HL-60 (cell line): ENCODE measurements at regions not wholly inside any gene's neighbourhood (a gene's known extent, or its start where the extent isn't known, plus 50 kb on each side); places are given as distances from the start of the nearest gene placed in this dataset.

Source experiments
- DNase-seq, 2 experiments: peaks; one replicate each; pipeline ENCODE4 v3.0.0-alpha.2; 2010 to 2020; ENCODE audit warnings: low read depth in 1 of 2, low spot score in 1 of 2
- H3K27ac ChIP-seq: fragments of 250-450 bp; sonication (Bioruptor Pico); replicated peaks from 2 replicates; pipeline ENCODE4 v1.5.1; 2020; ENCODE audit warnings: mild to moderate bottlenecking, moderate library complexity
- H3K27me3 ChIP-seq: fragments of 250-450 bp; sonication (Bioruptor Pico); 2 replicates; pipeline ENCODE4 v1.5.1; 2021; ENCODE audit warnings: mild to moderate bottlenecking, moderate library complexity; ENCODE audit not compliant: insufficient read depth, poor library complexity, severe bottlenecking
- H3K4me3 ChIP-seq: replicated peaks from 2 replicates; pipeline ENCODE4 v1.5.1; 2011; ENCODE audit warnings: mild to moderate bottlenecking, control low read depth, low read length; ENCODE audit not compliant: insufficient read depth
- CTCF ChIP-seq: IDR thresholded peaks from one replicate; pipeline ENCODE4 v1.5.1; 2011; ENCODE audit warnings: low read length, control low read depth, inconsistent platforms; ENCODE audit not compliant: insufficient read depth
- GABPA ChIP-seq: IDR thresholded peaks from 2 replicates; pipeline ENCODE4 v1.6.1; 2012; ENCODE audit warnings: low read depth
- POLR2AphosphoS5 ChIP-seq: IDR thresholded peaks from 2 replicates; pipeline ENCODE4 v1.6.1; 2012; ENCODE audit warnings: low read depth
- REST ChIP-seq: IDR thresholded peaks from 2 replicates; pipeline ENCODE4 v1.6.1; 2012; ENCODE audit warnings: low read depth; ENCODE audit not compliant: insufficient replicate concordance
- SPI1 ChIP-seq: IDR thresholded peaks from 2 replicates; pipeline ENCODE4 v1.6.1; 2012; ENCODE audit warnings: low read depth, mild to moderate bottlenecking, borderline replicate concordance

GRCh38 chr12:93225094-93225493 lies 152.6 kb upstream of the NUDT4 start:
- Histone ChIP-seq H3K27me3 (no peaks in the 10 kb centered on the region), H3K4me3 (no peak overlapping the region), H3K27ac (no peak overlapping the region)
- DNase-seq = no peak
- no peak for TF ChIP-seq SPI1
- no peak for TF ChIP-seq CTCF
- TF ChIP-seq REST = no peak
- TF ChIP-seq POLR2AphosphoS5 = no peak
- no peak for TF ChIP-seq GABPA

- Histone ChIP-seq H3K27ac (no peak overlapping the region), H3K27me3 (no peaks in the 10 kb centered on the region), H3K4me3 (no peak overlapping the region)
- DNase-seq = no peak
- TF ChIP-seq POLR2AphosphoS5 (no peak), GABPA (no peak), REST (no peak), CTCF (no peak), SPI1 (no peak)
Measured at GRCh38 chr12:93226361-93226760, 151.4 kb upstream of the NUDT4 start.

GRCh38 chr12:93229494-93230325 lies 148.0 kb upstream of the NUDT4 start:
- Histone ChIP-seq H3K27ac (no peak overlapping the region), H3K27me3 (no peaks in the 10 kb centered on the region), H3K4me3 (no peak overlapping the region)
- DNase-seq = no peak
- TF ChIP-seq GABPA (no peak), CTCF (no peak), POLR2AphosphoS5 (no peak), SPI1 (no peak), REST (no peak)
